Astrocyte (in vitro differentiated cells and primary cell): ENCODE measurements at regions not wholly inside any gene's neighbourhood (a gene's known extent, or its start where the extent isn't known, plus 50 kb on each side); places are given as distances from the start of the nearest gene placed in this dataset.

Experiments used
- DNase-seq: peaks from one replicate; pipeline ENCODE4 v3.0.0-alpha.2; 2010; ENCODE audit warnings: low read depth
- FAIRE-seq: peaks from 2 replicates; lab custom pipeline; 2011; peaks lifted over from hg19 to GRCh38; lab: Jason Lieb, UNC
- H2AFZ ChIP-seq: 2 replicates; pipeline ENCODE4 v1.6.0; 2012; ENCODE audit warnings: low read depth, low read length, inconsistent platforms
- H3K27ac ChIP-seq: 2 replicates; pipeline ENCODE4 v1.5.1; 2011; ENCODE audit warnings: low read depth, low read length, inconsistent platforms
- H3K27me3 ChIP-seq: 2 replicates; pipeline ENCODE4 v1.6.0; 2011; ENCODE audit warnings: low read length, inconsistent platforms; ENCODE audit not compliant: insufficient read depth
- H3K36me3 ChIP-seq: 2 replicates; pipeline ENCODE4 v1.5.1; 2011; ENCODE audit warnings: low read length, inconsistent platforms; ENCODE audit not compliant: insufficient read depth
- H3K4me1 ChIP-seq: 2 replicates; pipeline ENCODE4 v1.5.1; 2011; ENCODE audit warnings: low read length, inconsistent platforms; ENCODE audit not compliant: insufficient read depth
- H3K4me2 ChIP-seq: 2 replicates; pipeline ENCODE4 v1.6.0; 2012; ENCODE audit warnings: low read length, inconsistent platforms
- H3K4me3 ChIP-seq: 2 replicates; pipeline ENCODE4 v1.5.1; 2011; ENCODE audit warnings: low read depth, mild to moderate bottlenecking, low read length, inconsistent platforms; ENCODE audit not compliant: insufficient read depth
- H3K79me2 ChIP-seq: 2 replicates; pipeline ENCODE4 v1.6.0; 2012; ENCODE audit warnings: mild to moderate bottlenecking, low read length, inconsistent platforms; ENCODE audit not compliant: insufficient read depth
- H3K9ac ChIP-seq: 2 replicates; pipeline ENCODE4 v1.6.0; 2012; ENCODE audit warnings: mild to moderate bottlenecking, low read length, inconsistent platforms
- H3K9me3 ChIP-seq: 2 replicates; pipeline ENCODE4 v1.5.1; 2012; ENCODE audit warnings: low read depth, mild to moderate bottlenecking, low read length, inconsistent platforms; ENCODE audit not compliant: insufficient read depth
- H4K20me1 ChIP-seq: 2 replicates; pipeline ENCODE4 v1.6.0; 2012; ENCODE audit warnings: low read length, inconsistent platforms; ENCODE audit not compliant: insufficient read depth
- H3K27ac Mint-ChIP-seq: one replicate; pipeline ENCODE4 v1.8.0; 2021; ENCODE audit warnings: mild to moderate bottlenecking, mixed read lengths; ENCODE audit not compliant: unreplicated experiment
- H3K27me3 Mint-ChIP-seq: one replicate; pipeline ENCODE4 v1.8.0; 2021; ENCODE audit warnings: low read depth, mixed read lengths; ENCODE audit not compliant: unreplicated experiment
- H3K36me3 Mint-ChIP-seq: one replicate; pipeline ENCODE4 v1.8.0; 2021; ENCODE audit warnings: low read depth, mixed read lengths; ENCODE audit not compliant: unreplicated experiment
- H3K4me1 Mint-ChIP-seq: one replicate; pipeline ENCODE4 v1.8.0; 2021; ENCODE audit warnings: low read depth, mixed read lengths; ENCODE audit not compliant: unreplicated experiment
- H3K4me3 Mint-ChIP-seq: one replicate; pipeline ENCODE4 v1.8.0; 2021; ENCODE audit warnings: mild to moderate bottlenecking, moderate library complexity, mixed read lengths; ENCODE audit not compliant: unreplicated experiment
- H3K9me3 Mint-ChIP-seq: one replicate; pipeline ENCODE4 v1.8.0; 2021; ENCODE audit warnings: mild to moderate bottlenecking, mixed read lengths; ENCODE audit not compliant: unreplicated experiment
- EZH2 ChIP-seq: IDR thresholded peaks from 2 replicates; pipeline ENCODE4 v1.6.1; 2012; ENCODE audit warnings: mild to moderate bottlenecking, low read length, inconsistent platforms; ENCODE audit not compliant: insufficient read depth
- TF ChIP-seq, protein P1 (sequence below): IDR thresholded peaks from 2 replicates; pipeline ENCODE4 v1.5.1; 2011; ENCODE audit warnings: low read depth, mild to moderate bottlenecking, inconsistent platforms, low read length, moderate library complexity; ENCODE audit not compliant: insufficient read depth

DNA sequence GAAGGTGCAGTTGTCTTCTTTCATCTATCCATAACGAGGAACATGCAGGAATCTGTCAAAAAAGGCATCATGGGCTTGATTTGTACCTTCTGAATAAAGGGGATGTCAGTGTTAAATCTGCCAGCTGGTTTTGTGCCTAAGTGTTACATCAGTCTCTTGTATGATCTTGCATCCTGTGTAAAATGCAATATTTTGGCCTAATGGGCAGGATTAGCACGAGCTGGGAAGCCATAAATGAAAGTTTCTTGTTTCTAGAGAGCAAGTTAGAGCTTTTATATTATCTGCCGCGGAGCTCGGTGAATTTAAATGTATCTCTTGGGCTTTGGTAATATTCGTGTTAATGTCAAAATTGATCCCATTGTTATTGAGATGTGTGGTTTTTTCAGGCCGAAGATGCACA, 526.1 kb upstream of the WWC1 start:
- no peak overlapping the region for H3K9ac ChIP-seq
- FAIRE-seq (no peak), DNase-seq (no peak)
- no peaks in the 10 kb centered on the region for H3K27me3 ChIP-seq
- H3K4me3 Mint-ChIP-seq = no peak overlapping the region
- H3K27ac ChIP-seq = no peak overlapping the region
- no peaks in the 10 kb centered on the region for H4K20me1 ChIP-seq
- H3K9me3 Mint-ChIP-seq = peaks cover 2% of the 10 kb centered on the region
- peaks cover 6% of the 10 kb centered on the region for H3K79me2 ChIP-seq
- peaks cover 14% of the 10 kb centered on the region for H3K4me1 ChIP-seq
- TF ChIP-seq EZH2 = no peak
- TF ChIP-seq, protein P1, sequence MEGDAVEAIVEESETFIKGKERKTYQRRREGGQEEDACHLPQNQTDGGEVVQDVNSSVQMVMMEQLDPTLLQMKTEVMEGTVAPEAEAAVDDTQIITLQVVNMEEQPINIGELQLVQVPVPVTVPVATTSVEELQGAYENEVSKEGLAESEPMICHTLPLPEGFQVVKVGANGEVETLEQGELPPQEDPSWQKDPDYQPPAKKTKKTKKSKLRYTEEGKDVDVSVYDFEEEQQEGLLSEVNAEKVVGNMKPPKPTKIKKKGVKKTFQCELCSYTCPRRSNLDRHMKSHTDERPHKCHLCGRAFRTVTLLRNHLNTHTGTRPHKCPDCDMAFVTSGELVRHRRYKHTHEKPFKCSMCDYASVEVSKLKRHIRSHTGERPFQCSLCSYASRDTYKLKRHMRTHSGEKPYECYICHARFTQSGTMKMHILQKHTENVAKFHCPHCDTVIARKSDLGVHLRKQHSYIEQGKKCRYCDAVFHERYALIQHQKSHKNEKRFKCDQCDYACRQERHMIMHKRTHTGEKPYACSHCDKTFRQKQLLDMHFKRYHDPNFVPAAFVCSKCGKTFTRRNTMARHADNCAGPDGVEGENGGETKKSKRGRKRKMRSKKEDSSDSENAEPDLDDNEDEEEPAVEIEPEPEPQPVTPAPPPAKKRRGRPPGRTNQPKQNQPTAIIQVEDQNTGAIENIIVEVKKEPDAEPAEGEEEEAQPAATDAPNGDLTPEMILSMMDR = no peak
- H3K9me3 ChIP-seq = no peaks in the 10 kb centered on the region
- peaks cover 47% of the 10 kb centered on the region for H3K4me1 Mint-ChIP-seq
- H3K36me3 Mint-ChIP-seq = no peaks in the 10 kb centered on the region
- H3K4me3 ChIP-seq = no peak overlapping the region
- H3K27ac Mint-ChIP-seq = no peak overlapping the region
- no peak overlapping the region for H3K4me2 ChIP-seq
- H3K36me3 ChIP-seq = no peaks in the 10 kb centered on the region
- H2AFZ ChIP-seq = no peak overlapping the region
- no peaks in the 10 kb centered on the region for H3K27me3 Mint-ChIP-seq

DNA sequence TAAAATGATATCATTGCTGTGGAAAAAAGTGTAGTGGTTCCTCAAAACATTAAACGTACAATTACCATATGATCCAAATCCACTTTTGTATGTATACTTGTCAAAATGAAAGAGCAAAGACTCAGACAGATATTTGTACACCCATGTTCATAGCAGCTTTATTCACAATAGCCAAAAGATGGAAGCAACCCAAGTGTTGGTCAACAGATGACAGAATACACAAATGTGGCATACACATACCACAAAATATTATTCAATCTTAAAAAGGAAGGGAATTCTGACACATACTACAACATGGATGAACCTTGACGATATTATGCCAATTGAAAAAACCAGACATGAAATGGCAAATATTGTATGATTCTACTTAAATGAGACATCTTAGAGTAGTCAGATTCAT, 524.5 kb upstream of the WWC1 start:
- Histone ChIP-seq H3K27me3 (no peaks in the 10 kb centered on the region), H3K36me3 (no peaks in the 10 kb centered on the region), H2AFZ (no peak overlapping the region), H3K4me2 (no peak overlapping the region), H3K4me3 (no peak overlapping the region), H4K20me1 (no peaks in the 10 kb centered on the region), H3K27ac (no peak overlapping the region), H3K9ac (no peak overlapping the region), H3K79me2 (peaks cover 6% of the 10 kb centered on the region), H3K4me1 (peaks cover 18% of the 10 kb centered on the region), H3K9me3 (no peaks in the 10 kb centered on the region)
- no peak overlapping the region for H3K27ac Mint-ChIP-seq
- FAIRE-seq (peak; percentile 29), DNase-seq (no peak)
- H3K4me3 Mint-ChIP-seq = no peak overlapping the region
- H3K4me1 Mint-ChIP-seq = peaks cover 45% of the 10 kb centered on the region
- no peak for TF ChIP-seq EZH2
- TF ChIP-seq, protein P1 = no peak
- no peaks in the 10 kb centered on the region for H3K27me3 Mint-ChIP-seq
- H3K9me3 Mint-ChIP-seq = peaks cover 2% of the 10 kb centered on the region
- no peaks in the 10 kb centered on the region for H3K36me3 Mint-ChIP-seq

DNA sequence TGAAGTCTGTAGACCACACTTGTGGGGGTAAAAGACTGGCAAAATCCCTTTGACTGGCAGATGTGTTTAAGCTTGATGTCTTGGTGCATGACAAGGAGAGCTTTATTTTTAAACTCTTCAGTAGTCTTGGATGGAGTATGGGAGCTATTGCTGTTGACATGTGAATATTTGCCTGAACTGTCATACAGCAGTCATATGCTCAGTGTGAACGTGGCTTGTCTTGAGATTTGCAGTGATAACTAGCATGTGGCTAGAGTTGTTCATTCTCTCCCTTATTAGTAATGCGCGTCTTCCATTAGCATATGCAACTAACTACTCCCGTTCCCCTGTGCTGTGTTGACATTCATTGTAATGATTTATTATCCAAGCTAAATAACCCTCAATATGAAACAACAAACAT, 523.6 kb upstream of the WWC1 start:
- Histone ChIP-seq H3K9ac (no peak overlapping the region), H2AFZ (no peak overlapping the region), H3K9me3 (no peaks in the 10 kb centered on the region), H3K36me3 (no peaks in the 10 kb centered on the region), H3K4me3 (no peak overlapping the region), H3K4me2 (no peak overlapping the region), H3K27ac (no peak overlapping the region), H4K20me1 (no peaks in the 10 kb centered on the region), H3K27me3 (no peaks in the 10 kb centered on the region), H3K4me1 (peaks cover 18% of the 10 kb centered on the region), H3K79me2 (peaks cover 6% of the 10 kb centered on the region)
- no peak for DNase-seq
- Mint-ChIP-seq H3K27me3 (no peaks in the 10 kb centered on the region), H3K36me3 (no peaks in the 10 kb centered on the region), H3K27ac (peak overlapping the region; percentile 43), H3K9me3 (peaks cover 2% of the 10 kb centered on the region), H3K4me3 (no peak overlapping the region), H3K4me1 (peaks cover 38% of the 10 kb centered on the region)
- TF ChIP-seq, protein P1 = no peak
- no peak for TF ChIP-seq EZH2
- FAIRE-seq = no peak
